NCI-H2196 (cell line): ENCODE measurements at regions not wholly inside any gene's neighbourhood (a gene's known extent, or its start where the extent isn't known, plus 50 kb on each side); places are given as distances from the start of the nearest gene placed in this dataset.
"Not testable (repeated sequence)": the region's sequence is repeated elsewhere in the genome, so short reads cannot be mapped to it uniquely, and the experiment has no call there.

Source experiments
- DNase-seq: peaks from one replicate; lab custom pipeline; 2025; ENCODE audit not compliant: unreplicated experiment; lab: John Stamatoyannopoulos, UW

DNA sequence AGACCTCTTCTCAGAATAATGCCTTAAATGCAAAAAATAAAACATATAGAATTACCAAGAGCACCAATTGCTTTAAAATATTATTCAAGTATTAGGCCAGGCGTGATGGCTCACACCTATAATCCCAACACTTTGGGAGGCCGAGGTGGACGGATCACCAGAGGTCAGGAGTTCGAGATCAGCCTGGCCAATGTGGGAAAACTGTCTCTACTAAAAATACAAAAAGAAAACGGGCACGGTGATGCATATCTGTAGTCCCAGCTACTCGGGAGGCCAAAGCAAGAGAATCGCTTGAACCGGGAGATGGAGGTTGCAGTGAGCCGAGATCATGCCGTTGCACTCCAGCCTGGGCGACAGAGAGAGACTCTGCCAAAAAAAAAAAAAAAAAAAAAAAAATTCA is 55.4 kb upstream of the RAB6C start:
- DNase-seq: not testable (repeated sequence)

- no peak for DNase-seq
Measured at GRCh38 chr2:129925381-129925780, 54.1 kb upstream of the RAB6C start.

GRCh38 chr2:129927696-129928095 is 51.8 kb upstream of the RAB6C start:
- DNase-seq: no peak

DNA sequence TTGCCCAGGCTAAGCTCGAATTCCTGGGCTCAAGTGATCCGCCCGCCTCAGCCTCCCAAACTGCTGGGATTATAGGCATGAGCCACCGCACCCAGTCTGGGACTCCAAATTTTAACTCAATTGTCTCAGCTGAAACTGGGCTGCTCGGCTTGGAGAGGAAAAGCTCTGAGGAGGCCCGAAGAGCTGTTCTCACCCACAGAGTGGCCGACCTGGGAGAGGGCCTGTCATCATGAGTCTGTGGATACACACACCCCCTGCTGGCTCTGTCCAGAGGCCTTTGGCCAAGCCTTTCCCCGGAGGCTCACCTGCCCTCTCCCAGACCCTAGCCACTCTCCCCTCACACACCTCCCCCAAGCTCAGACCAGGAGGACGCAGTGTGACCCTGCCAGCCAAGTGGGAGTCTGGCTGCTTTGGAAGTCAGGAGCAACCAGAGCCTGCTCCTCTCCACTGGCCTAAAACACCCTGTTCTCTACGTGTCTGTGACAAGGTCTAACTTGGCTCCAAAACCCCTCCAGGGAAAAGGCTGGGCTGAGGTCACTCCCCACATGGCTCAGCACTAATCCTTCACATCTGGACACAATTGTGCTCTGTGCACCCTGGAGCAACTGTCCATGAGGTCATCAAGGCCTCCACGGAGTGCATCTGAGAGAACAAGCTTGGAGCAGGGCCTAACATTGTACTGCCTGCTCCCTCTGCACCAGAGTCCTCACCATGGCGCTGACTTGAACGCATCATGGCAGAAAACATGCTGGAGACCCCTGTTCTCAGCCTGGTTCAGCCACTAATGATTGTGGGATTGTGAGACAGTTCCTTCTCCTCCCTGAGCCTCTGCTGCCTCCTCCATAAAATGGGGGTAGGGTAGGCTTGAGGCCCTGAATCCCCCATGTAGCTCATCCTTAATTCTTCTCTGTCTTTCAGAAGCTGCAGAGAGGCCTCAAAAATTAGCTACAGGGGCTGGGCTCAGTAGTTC is 49.9 kb upstream of the RAB6C start:
- no peak for DNase-seq
